DND-41 (cell line): ENCODE measurements at regions not wholly inside any gene's neighbourhood (a gene's known extent, or its start where the extent isn't known, plus 50 kb on each side); places are given as distances from the start of the nearest gene placed in this dataset.
"Not testable (repeated sequence)": the region's sequence is repeated elsewhere in the genome, so short reads cannot be mapped to it uniquely, and the experiment has no call there.

Experiments
- ATAC-seq: fragments of 200-7000 bp; cut with Tn5 transposase; 3 replicates; pipeline ENCODE4 v1.9.1; 2021; ENCODE audit warnings: low read depth; ENCODE audit not compliant: insufficient read depth
- DNase-seq: peaks from one replicate; pipeline ENCODE4 v3.0.0-alpha.2; 2020
- H2AFZ ChIP-seq: 2 replicates; pipeline ENCODE4 v1.6.0; 2012; ENCODE audit warnings: low read depth, low read length
- H3K27ac ChIP-seq: 2 replicates; pipeline ENCODE4 v1.5.1; 2012; ENCODE audit warnings: low read length, inconsistent platforms
- H3K27me3 ChIP-seq: fragments of 200-600 bp; sonication (generic); 2 replicates; pipeline ENCODE4 v1.6.0; 2012; ENCODE audit warnings: low read length, mild to moderate bottlenecking, inconsistent platforms; ENCODE audit not compliant: insufficient read depth, poor library complexity
- H3K36me3 ChIP-seq: 2 replicates; pipeline ENCODE4 v1.5.1; 2012; ENCODE audit warnings: low read length, inconsistent platforms; ENCODE audit not compliant: insufficient read depth
- H3K4me1 ChIP-seq: 2 replicates; pipeline ENCODE4 v1.5.1; 2012; ENCODE audit warnings: mild to moderate bottlenecking, low read length; ENCODE audit not compliant: insufficient read depth
- H3K4me2 ChIP-seq: 2 replicates; pipeline ENCODE4 v1.6.0; 2012; ENCODE audit warnings: mild to moderate bottlenecking, moderate library complexity, low read length, inconsistent platforms; ENCODE audit not compliant: insufficient read depth
- H3K4me3 ChIP-seq, 2 experiments: fragments of 200-600 bp in 1 of 2; shearing (Covaris generic) in 1 of 2; 2 replicates each; pipeline ENCODE4 v1.5.1; 2012 to 2016; ENCODE audit warnings: inconsistent platforms in 2 of 2, low read length in 2 of 2, mild to moderate bottlenecking in 2 of 2, low read depth in 1 of 2, moderate library complexity in 1 of 2
- H3K79me2 ChIP-seq: 2 replicates; pipeline ENCODE4 v1.6.0; 2012; ENCODE audit warnings: low read length, inconsistent platforms; ENCODE audit not compliant: insufficient read depth
- H3K9ac ChIP-seq: 2 replicates; pipeline ENCODE4 v1.6.0; 2012; ENCODE audit warnings: low read depth, mild to moderate bottlenecking, inconsistent platforms, low read length, moderate library complexity
- H3K9me3 ChIP-seq: 2 replicates; pipeline ENCODE4 v1.5.1; 2012; ENCODE audit warnings: low read length, moderate library complexity, mild to moderate bottlenecking, inconsistent platforms; ENCODE audit not compliant: insufficient read depth, severe bottlenecking
- H4K20me1 ChIP-seq: 2 replicates; pipeline ENCODE4 v1.6.0; 2012; ENCODE audit warnings: low read length; ENCODE audit not compliant: insufficient read depth
- CTCF ChIP-seq: IDR thresholded peaks from 2 replicates; pipeline ENCODE4 v1.5.1; 2012; ENCODE audit warnings: borderline replicate concordance, low read length, moderate library complexity, mild to moderate bottlenecking; ENCODE audit not compliant: poor library complexity, severe bottlenecking; ENCODE audit errors: extremely low read depth
- EZH2 ChIP-seq: IDR thresholded peaks from 3 replicates; pipeline ENCODE4 v1.6.1; 2012; ENCODE audit warnings: borderline replicate concordance, low read depth, mild to moderate bottlenecking, moderate library complexity, low read length, inconsistent platforms; ENCODE audit not compliant: severe bottlenecking

- H3K27me3 ChIP-seq: no peaks in the 10 kb centered on the region
- no peak for TF ChIP-seq CTCF
- TF ChIP-seq EZH2: no peak
- H3K4me3 ChIP-seq: no peak overlapping the region
- H3K27ac ChIP-seq: no peak overlapping the region
- DNase-seq: no peak
- H3K36me3 ChIP-seq: no peaks in the 10 kb centered on the region
- no peak overlapping the region for H3K9ac ChIP-seq
- H3K4me2 ChIP-seq: no peak overlapping the region
- ATAC-seq: no peak
- H2AFZ ChIP-seq: no peak overlapping the region
- no peaks in the 10 kb centered on the region for H3K4me1 ChIP-seq
- H3K79me2 ChIP-seq: no peaks in the 10 kb centered on the region
- H3K9me3 ChIP-seq: peaks cover 6% of the 10 kb centered on the region
- no peaks in the 10 kb centered on the region for H4K20me1 ChIP-seq
Observed at GRCh38 chr5:124025306-124025845, 513.4 kb downstream of the CSNK1G3 start.

- ATAC-seq (no peak), DNase-seq (no peak)
- no peak overlapping the region for H3K9ac ChIP-seq
- H3K27me3 ChIP-seq: no peaks in the 10 kb centered on the region
- no peaks in the 10 kb centered on the region for H3K4me1 ChIP-seq
- no peaks in the 10 kb centered on the region for H4K20me1 ChIP-seq
- peaks cover 6% of the 10 kb centered on the region for H3K9me3 ChIP-seq
- no peak overlapping the region for H3K4me3 ChIP-seq
- no peaks in the 10 kb centered on the region for H3K36me3 ChIP-seq
- no peak overlapping the region for H3K27ac ChIP-seq
- TF ChIP-seq CTCF (no peak), EZH2 (no peak)
- H3K79me2 ChIP-seq: no peaks in the 10 kb centered on the region
- H3K4me2 ChIP-seq: no peak overlapping the region
- H2AFZ ChIP-seq: no peak overlapping the region
Observed at GRCh38 chr5:124022966-124023365, 511.0 kb downstream of the CSNK1G3 start.

GRCh38 chr5:124021776-124022175 is 509.8 kb downstream of the CSNK1G3 start:
- no peaks in the 10 kb centered on the region for H3K4me1 ChIP-seq
- no peaks in the 10 kb centered on the region for H3K79me2 ChIP-seq
- ATAC-seq (no peak), DNase-seq (no peak)
- H3K36me3 ChIP-seq: no peaks in the 10 kb centered on the region
- no peak overlapping the region for H3K9ac ChIP-seq
- no peak overlapping the region for H3K27ac ChIP-seq
- no peak overlapping the region for H3K4me3 ChIP-seq
- H4K20me1 ChIP-seq: no peaks in the 10 kb centered on the region
- H2AFZ ChIP-seq: no peak overlapping the region
- H3K27me3 ChIP-seq: no peaks in the 10 kb centered on the region
- TF ChIP-seq EZH2 (no peak), CTCF (no peak)
- H3K4me2 ChIP-seq: no peak overlapping the region
- H3K9me3 ChIP-seq: peaks cover 6% of the 10 kb centered on the region

GRCh38 chr5:124021066-124021641 is 509.2 kb downstream of the CSNK1G3 start:
- Histone ChIP-seq H3K9me3 (peaks cover 6% of the 10 kb centered on the region), H3K4me2 (no peak overlapping the region), H3K9ac (no peak overlapping the region), H3K4me3 (no peak overlapping the region), H3K27ac (no peak overlapping the region), H4K20me1 (no peaks in the 10 kb centered on the region), H3K36me3 (no peaks in the 10 kb centered on the region), H2AFZ (no peak overlapping the region), H3K4me1 (no peaks in the 10 kb centered on the region), H3K79me2 (no peaks in the 10 kb centered on the region), H3K27me3 (no peaks in the 10 kb centered on the region)
- TF ChIP-seq CTCF: no peak
- no peak for TF ChIP-seq EZH2
- DNase-seq: no peak
- no peak for ATAC-seq

GRCh38 chr5:124017321-124017720 is 505.3 kb downstream of the CSNK1G3 start:
- H4K20me1 ChIP-seq, H3K27ac ChIP-seq, H3K4me1 ChIP-seq, ATAC-seq, H2AFZ ChIP-seq, DNase-seq, H3K4me3 ChIP-seq, H3K79me2 ChIP-seq, H3K9me3 ChIP-seq, H3K27me3 ChIP-seq, H3K9ac ChIP-seq, H3K36me3 ChIP-seq, H3K4me2 ChIP-seq: not testable (repeated sequence)
